ENCODE measurements at regions not wholly inside any gene's neighbourhood (a gene's known extent, or its start where the extent isn't known, plus 50 kb on each side); places are given as distances from the start of the nearest gene placed in this dataset.

- no peak overlapping the region for H3K27ac ChIP-seq (ENCODE audit: low read depth, low read length)
- H2AFZ ChIP-seq (ENCODE audit: low read length), result no peak overlapping the region
- no peaks in the 10 kb centered on the region for H3K4me1 ChIP-seq (replicated peaks in 1 of 4; ENCODE audit: control insufficient read depth in 3 of 4, insufficient read depth in 4 of 4, low read length in 3 of 4)
- no peaks in the 10 kb centered on the region for H3K23me2 ChIP-seq (ENCODE audit: low read depth, low read length)
- H3K79me2 ChIP-seq (ENCODE audit: control insufficient read depth in 1 of 2, insufficient read depth in 2 of 2, low read length in 2 of 2), result no peaks in the 10 kb centered on the region
- no peak overlapping the region for H3K4ac ChIP-seq (replicated peaks; ENCODE audit: insufficient read length, low read depth, low read length)
- FAIRE-seq (no peak), DNase-seq (ENCODE audit: low read depth in 1 of 2, low spot score in 2 of 2) (no peak)
- H3K4me3 ChIP-seq (ENCODE audit: extremely low read depth in 1 of 4, insufficient read depth in 2 of 4, low read depth in 3 of 4, low read length in 4 of 4), result no peak overlapping the region
- no peak overlapping the region for H2AK5ac ChIP-seq (ENCODE audit: low read depth, low read length)
- H3K4me2 ChIP-seq (ENCODE audit: insufficient read depth in 1 of 2, low read depth in 2 of 2, low read length in 2 of 2), result no peak overlapping the region
- no peak overlapping the region for H4K8ac ChIP-seq (ENCODE audit: extremely low read depth, insufficient read depth, low read length)
- no peak overlapping the region for H2BK120ac ChIP-seq (replicated peaks; ENCODE audit: low read depth, low read length)
- no peaks in the 10 kb centered on the region for H3K79me1 ChIP-seq (ENCODE audit: low read depth, low read length)
- no peak overlapping the region for H4K5ac ChIP-seq (ENCODE audit: insufficient read length, low read depth, low read length)
- no peak overlapping the region for H3K56ac ChIP-seq (replicated peaks; ENCODE audit: insufficient read length, low read depth, low read length)
- H2BK5ac ChIP-seq (ENCODE audit: low read depth, low read length), result no peak overlapping the region
- no peak overlapping the region for H2BK20ac ChIP-seq (ENCODE audit: low read length)
- WGBS, 2 experiments (ENCODE audit: extremely low coverage in 1 of 2, insufficient coverage in 1 of 2, insufficient read length in 1 of 2, insufficient replicate concordance in 2 of 2, low coverage in 1 of 2, low lambda C conversion rate in 2 of 2, missing lambda C conversion rate in 1 of 2), result 91% methylated on average over 3 of the region's 3 CpGs; no CpG with 5 or more reads in 1 of the 2 experiments
- H4K20me1 ChIP-seq (replicated peaks in 1 of 2; ENCODE audit: control insufficient read depth in 1 of 2, insufficient read depth in 2 of 2, low read length in 2 of 2), result no peaks in the 10 kb centered on the region
- H3K23ac ChIP-seq (ENCODE audit: insufficient read length), result no peak overlapping the region
- no peak overlapping the region for H2BK12ac ChIP-seq (ENCODE audit: low read depth, low read length)
- H3K36me3 ChIP-seq (ENCODE audit: control insufficient read depth in 2 of 4, insufficient read depth in 4 of 4, low read length in 3 of 4), result no peaks in the 10 kb centered on the region
- no peak overlapping the region for H3K9ac ChIP-seq (replicated peaks in 1 of 4; ENCODE audit: extremely low read depth in 1 of 4, low read depth in 3 of 4, low read length in 3 of 4)
- CTCF ChIA-PET (ENCODE audit: partially characterized antibody), result interaction anchor here (1.1 kb wide), 1 partner anchor 10 kb away, joined by 3 read pairs; no protein-coding TSS in a partner anchor
- no peak overlapping the region for H4K91ac ChIP-seq (replicated peaks; ENCODE audit: insufficient read length, low read length)
- no peaks in the 10 kb centered on the region for H3K27me3 ChIP-seq (replicated peaks in 1 of 4; ENCODE audit: control insufficient read depth in 3 of 4, extremely low read depth in 1 of 4, insufficient read depth in 3 of 4, low read length in 3 of 4)
- POLR2A ChIA-PET (ENCODE audit: partially characterized antibody), result no interaction called here
- H3K14ac ChIP-seq (ENCODE audit: insufficient read length), result no peak overlapping the region
- no peaks in the 10 kb centered on the region for H3K9me3 ChIP-seq (ENCODE audit: insufficient read depth in 2 of 2, low read depth in 1 of 2, low read length in 1 of 2)
- H3K18ac ChIP-seq (ENCODE audit: extremely low read depth, low read length), result no peak overlapping the region
- H2BK15ac ChIP-seq (ENCODE audit: low read length), result no peak overlapping the region
- TF ChIP-seq SAP30 (IDR thresholded peaks at IDR 0.05; ENCODE audit: insufficient read depth, insufficient replicate concordance, low read length) (no peak), TAF1 (IDR thresholded peaks at IDR 0.05; ENCODE audit: low read depth, low read length) (no peak)
Measured at GRCh38 chr6:102848210-102848609, 1454.7 kb downstream of the GRIK2 start.

Data from H1 (cell line).